PFSK-1 (cell line): ENCODE measurements at regions not wholly inside any gene's neighbourhood (a gene's known extent, or its start where the extent isn't known, plus 50 kb on each side); places are given as distances from the start of the nearest gene placed in this dataset.

Experiments used
- FOXP2 ChIP-seq: optimal IDR thresholded peaks from 2 replicates; pipeline ENCODE3; 2011; ENCODE audit warnings: borderline replicate concordance, control low read depth, inconsistent platforms; ENCODE audit not compliant: insufficient read depth; ENCODE audit errors: extremely low read length, extremely low read depth
- POLR2AphosphoS5 ChIP-seq: IDR thresholded peaks from 2 replicates; pipeline ENCODE4 v1.6.1; 2012; ENCODE audit warnings: low read depth, mild to moderate bottlenecking, control low read depth, low read length, moderate library complexity
- REST ChIP-seq, 2 experiments: IDR thresholded peaks; 2 replicates each; pipeline versions ENCODE4 v1.6.1 to v1.8.0; 2011 to 2012; ENCODE audit warnings: low read depth in 2 of 2, low read length in 2 of 2, control low read depth in 1 of 2, inconsistent platforms in 1 of 2, mild to moderate bottlenecking in 1 of 2, moderate library complexity in 1 of 2; ENCODE audit not compliant: insufficient read depth in 1 of 2

- TF ChIP-seq POLR2AphosphoS5 (no peak), FOXP2 (no peak), REST (IDR thresholded peaks at IDR 0.05; ENCODE audit: insufficient read depth in 1 of 2, low read depth in 2 of 2, low read length in 2 of 2) (no peak)
These were observed 162.3 kb downstream of the TRIM29 start for GRCh38 chr11:119975561-119976152.
